SKM-1 treated with dmso at 0.1 percent for 144 hours (cell line): ENCODE measurements at regions not wholly inside any gene's neighbourhood (a gene's known extent, or its start where the extent isn't known, plus 50 kb on each side); places are given as distances from the start of the nearest gene placed in this dataset.

Experiments used
- DNase-seq: peaks from one replicate; lab custom pipeline; 2025; ENCODE audit not compliant: unreplicated experiment; lab: John Stamatoyannopoulos, UW

DNA sequence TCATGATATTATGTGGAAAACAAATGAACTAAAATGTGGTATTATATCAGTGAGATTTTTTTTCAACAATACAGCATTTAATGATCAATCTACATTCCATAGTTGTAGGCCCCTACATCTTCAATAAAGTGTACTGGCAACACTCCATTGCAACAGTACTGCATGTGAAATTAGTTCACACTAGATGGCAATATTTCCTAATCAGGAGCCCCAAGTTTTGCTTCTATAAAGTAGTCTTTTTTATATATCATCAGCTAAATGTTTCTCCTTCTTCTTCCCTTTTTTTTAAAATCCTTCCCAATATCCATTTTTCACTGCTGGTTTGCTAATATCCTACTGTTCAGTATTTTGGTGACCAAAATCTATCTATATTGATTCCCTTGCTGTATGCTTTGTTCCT is 528.3 kb upstream of the ATXN8OS start:
- DNase-seq: no peak

GRCh38 chr13:69571606-69572323 is 535.9 kb upstream of the ATXN8OS start:
- no peak for DNase-seq

- DNase-seq: no peak
These were observed 540.1 kb upstream of the ATXN8OS start for GRCh38 chr13:69567514-69567913.

DNA sequence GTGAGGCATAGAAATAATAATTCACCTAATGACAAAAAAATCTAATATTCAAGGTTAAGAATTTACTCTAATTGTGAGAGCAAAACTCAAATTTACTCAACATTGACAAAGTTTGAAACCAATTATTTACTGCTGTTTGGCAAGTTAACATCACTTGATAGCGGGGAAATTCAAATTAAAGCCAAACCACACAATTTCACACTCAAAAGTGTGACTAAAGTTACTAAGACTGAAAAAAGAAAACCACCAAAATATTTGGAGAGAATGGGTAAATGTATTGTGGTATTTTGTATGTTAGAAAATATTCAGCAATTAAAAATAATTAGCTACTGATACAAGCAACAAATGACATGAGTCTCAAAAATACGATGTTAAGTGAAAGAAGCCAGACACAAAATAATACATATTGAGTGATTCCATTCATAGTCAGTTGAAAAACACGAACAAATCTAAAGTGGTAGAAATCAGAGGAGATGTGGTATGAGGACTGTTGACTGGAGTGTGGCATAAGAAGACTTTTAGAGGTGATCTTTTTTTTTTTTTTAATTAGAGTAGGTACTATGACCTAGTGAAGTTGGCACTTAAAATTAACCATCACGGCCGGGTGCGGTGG is 541.4 kb upstream of the ATXN8OS start:
- no peak for DNase-seq

- no peak for DNase-seq
These were observed 542.3 kb upstream of the ATXN8OS start for GRCh38 chr13:69565334-69565733.

- DNase-seq: no peak
These were observed 551.0 kb upstream of the ATXN8OS start for GRCh38 chr13:69556540-69557196.

- DNase-seq: no peak
These were observed 553.6 kb upstream of the ATXN8OS start for GRCh38 chr13:69553976-69554375.

GRCh38 chr13:69551193-69551592 is 556.4 kb upstream of the ATXN8OS start:
- DNase-seq: no peak

GRCh38 chr13:69547780-69548179 is 559.8 kb upstream of the ATXN8OS start:
- no peak for DNase-seq

DNA sequence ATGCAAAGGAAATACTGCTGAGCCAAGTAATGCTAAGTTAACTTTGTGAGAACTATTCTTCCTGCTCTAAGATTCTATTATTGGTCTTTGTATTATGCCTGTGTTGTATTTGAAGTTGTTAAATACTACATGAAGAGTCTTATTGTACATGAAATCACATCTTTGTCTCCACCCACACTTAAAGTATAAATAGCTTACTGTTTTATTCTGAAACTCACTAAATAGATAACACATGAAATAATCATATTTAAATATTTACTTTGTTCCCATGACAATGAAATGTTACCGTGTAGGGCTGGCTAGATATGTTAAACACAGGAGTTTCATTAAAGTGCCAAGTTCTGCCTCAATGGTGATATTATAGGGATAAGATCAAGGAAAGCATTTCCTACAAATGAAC is 562.1 kb upstream of the ATXN8OS start:
- no peak for DNase-seq

DNA sequence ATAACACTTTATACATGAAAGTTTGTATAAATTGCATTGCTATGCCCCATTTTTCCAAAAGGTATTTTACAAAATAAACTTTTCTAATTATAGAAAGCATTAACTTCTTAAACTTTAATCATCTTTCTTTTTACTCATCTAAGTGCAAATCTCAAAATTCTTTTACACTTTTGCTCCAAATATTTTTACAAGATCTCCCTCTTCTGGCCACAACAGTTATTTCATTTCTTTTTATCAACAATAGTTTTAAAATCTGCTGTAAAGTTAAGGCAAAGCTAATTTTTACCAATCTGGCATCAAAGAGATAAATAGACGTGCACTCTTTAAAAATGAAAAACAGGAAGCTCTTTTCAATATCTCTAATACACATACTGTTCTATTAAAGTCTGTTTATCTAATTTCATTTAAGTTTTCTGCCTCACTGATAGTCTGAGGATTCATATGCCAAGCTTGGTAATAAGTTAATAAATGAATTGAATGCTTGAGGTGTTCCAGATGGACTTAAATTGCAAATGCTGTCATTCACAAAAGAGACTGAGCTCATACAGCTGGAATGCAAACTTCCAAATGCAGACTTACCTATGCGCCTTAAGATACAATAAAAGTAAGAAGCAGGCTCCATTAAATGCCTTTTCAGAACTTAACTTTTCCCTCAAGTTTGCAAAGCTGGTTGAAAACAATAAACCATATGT is 583.0 kb upstream of the ATXN8OS start:
- DNase-seq: peak; percentile 3

DNA sequence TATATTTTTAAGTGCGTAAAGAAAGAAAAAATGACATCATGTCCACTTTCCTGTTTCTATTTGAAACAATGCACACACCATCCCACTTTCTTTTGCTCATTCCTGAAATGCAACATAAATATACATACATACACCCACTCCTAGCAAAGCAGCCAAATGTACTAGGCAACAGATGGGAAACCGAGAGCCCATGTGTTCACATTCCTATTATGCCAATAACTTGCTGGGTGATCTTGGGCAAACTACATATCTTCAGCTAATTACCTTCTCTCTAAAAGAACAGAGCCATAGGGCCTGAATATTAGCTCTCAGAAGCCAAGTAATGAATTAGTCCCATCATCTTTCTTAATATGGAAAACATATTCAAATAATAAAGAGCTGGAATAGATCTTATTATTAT is 610.6 kb upstream of the ATXN8OS start:
- no peak for DNase-seq

DNA sequence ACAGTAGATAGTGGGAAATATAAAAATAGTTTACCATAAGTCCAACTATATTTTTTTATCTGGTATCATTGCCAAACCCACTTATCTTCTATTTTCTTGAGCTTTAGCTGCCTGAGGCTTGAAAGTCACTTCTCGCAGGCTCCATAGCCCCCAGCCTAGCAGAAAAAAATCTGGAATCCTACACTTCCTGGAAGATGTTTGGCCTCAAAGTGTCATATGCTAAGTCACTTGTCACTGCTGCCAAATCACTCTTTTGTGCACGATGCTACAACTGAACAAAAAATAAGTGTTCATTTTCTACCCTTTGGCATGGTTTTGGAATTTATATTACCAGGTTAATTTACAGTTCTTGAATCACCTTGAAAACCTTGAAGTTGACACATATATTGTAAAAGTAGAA is 612.5 kb upstream of the ATXN8OS start:
- no peak for DNase-seq

GRCh38 chr13:69487576-69487975 is 620.0 kb upstream of the ATXN8OS start:
- DNase-seq: no peak

DNA sequence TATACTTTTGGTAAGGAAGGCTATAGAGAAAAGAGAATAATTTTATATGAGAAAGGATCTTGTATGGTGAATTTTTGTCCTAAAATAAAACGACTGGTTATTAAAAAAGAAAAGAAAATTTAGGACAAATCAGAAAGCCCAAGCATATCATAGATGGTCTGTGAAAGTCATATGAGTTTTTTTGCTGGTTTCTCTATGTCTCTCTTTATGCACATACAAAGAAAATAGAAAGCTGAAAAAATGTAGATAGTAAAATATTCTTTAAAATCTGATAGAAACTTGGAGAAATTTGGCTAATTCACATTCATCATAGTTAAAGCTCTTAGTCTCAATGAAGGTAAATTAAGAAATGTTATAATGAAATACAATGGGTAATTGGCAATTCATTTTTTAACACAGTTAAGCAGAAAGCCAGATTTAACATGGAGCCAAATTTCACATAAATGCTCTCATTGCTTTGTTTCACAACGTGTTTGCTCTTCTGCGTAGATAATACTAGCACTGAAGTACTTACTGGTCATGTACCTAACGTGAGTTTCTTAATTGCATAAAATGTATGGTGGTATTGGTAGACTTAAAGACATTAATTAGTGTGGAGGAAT is 621.5 kb upstream of the ATXN8OS start:
- no peak for DNase-seq

DNA sequence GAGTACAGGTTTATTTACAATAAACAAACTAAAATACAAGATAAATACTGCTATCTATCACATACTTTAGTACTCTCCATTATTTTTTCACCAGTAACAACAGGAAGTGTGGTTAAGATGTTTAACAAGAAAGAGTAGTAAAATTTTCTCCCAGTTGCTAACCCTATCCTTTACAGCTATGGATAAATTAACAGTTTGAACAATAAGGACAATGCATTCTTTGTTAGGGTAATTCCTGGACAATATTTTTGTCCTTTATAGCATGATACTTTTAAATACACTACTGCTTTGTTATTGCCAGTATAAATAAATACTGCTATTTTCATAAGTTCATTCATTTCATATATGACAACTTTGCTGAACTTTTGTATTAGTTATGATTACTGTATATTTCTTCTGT is 630.2 kb upstream of the ATXN8OS start:
- no peak for DNase-seq

DNA sequence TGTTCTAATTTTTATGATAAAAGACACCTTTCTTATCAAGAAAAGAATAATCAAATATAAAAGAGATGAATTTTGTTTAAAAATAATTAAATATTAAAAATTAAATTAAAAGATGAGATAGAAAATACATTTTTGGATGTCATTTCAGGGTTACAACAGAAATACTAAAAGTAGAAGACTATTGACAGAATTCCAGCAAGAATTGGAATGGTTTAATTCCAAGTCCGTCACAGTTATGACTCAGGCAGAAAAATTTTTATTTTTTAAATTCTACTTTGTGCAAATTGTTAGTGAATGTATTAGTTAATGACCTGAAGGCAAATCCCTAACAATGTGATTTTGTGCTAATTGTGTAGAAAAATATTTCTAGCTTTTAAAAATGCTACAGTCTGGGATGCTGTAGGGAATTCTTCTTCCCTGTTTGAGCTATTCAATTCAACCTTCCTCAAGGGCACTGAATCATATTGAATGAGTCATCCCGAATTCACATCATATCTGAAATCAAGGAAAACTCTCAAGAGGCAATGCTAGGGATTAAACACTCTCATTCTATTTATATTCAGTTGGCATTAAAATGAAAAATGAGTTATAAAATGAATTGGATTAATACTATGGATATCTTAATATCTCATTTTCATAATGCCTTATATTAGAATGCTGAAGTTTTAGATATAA is 633.5 kb upstream of the ATXN8OS start:
- DNase-seq: no peak

DNA sequence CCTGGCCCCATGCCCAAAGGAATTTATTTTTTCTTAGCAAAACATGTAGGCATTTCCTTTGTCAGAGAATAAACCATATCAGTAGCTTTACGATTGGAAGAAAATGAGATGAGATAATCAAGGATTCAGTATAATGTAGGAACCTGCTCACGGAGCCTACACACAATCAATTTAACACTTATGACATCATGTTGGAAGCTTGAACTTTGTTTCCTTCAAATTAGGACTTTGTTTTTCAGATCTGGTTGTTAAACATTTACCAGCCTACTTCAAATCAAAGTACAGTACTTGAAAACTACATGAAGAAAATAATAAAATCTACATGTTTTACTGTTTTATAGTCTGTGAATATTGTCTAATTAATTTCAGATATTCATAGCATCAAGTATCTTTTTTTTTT is 639.0 kb upstream of the ATXN8OS start:
- no peak for DNase-seq

GRCh38 chr13:69461397-69461796 is 646.2 kb upstream of the ATXN8OS start:
- DNase-seq: no peak

DNA sequence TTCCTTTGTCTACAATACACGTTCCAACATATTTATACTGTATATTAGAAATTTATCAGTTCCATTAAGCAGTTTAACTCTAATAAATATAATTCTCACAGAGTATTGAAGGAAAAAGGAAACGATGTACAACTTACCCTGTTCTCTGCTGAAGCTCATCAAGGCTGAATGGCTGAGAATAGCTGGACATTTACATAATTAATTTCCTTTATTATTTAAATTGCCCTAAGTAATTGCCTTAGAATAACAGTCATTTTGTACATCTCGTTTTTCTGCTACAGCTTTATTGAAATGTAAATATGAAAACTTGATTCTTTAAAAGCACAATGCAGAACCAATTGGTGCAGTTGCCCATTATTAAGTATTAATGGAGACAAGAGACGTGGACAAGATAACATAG is 648.3 kb upstream of the ATXN8OS start:
- no peak for DNase-seq

- no peak for DNase-seq
These were observed 649.6 kb upstream of the ATXN8OS start for GRCh38 chr13:69458013-69458412.
